ENCODE measurements at regions not wholly inside any gene's neighbourhood (a gene's known extent, or its start where the extent isn't known, plus 50 kb on each side); places are given as distances from the start of the nearest gene placed in this dataset.

- DNase-seq = no peak
Observed at GRCh38 chr6:37105148-37106050, 64.6 kb upstream of the PIM1 start.

DNA sequence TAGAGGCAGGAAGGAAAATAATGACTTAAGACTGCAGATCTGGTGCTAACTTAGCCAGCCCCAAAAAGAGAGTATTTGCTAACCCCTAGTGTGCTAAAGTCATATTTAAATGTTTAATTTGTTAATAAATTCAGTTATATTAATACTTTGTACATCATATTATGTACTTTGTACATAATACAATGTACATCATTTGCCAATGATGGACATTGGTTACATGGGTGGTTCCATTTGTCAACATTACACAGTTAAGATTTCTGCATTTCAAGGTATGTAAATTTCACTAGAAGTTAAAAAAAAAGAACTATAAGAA, 63.9 kb upstream of the PIM1 start:
- no peak for DNase-seq

GRCh38 chr6:37106554-37106953, 63.4 kb upstream of the PIM1 start:
- DNase-seq = no peak

DNA sequence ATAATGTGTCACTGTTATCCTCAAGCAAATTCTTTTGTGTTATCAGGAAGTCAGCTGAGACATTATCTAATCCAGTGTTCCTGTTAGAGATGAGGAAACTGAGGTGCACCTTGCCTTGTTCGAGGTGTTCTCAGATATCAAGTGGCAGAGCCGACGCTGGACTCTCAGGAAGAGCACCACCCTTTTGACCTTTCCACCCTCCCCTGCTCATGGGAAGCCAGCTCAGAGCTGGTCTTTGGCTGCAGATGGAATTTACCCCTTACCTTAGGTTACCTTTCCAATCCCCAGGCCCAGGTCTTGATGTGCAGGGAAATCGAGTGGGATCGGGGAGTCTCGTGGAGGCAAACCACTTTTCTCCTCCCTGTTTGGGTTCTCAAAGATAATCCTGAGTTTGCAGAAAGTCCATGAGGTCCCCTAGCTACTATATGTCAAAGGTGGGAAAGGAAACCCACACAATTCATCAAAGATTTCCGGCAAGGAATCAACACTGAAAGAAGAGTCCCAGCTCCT, 62.9 kb upstream of the PIM1 start:
- DNase-seq = no peak

GRCh38 chr6:37109714-37110499, 60.0 kb upstream of the PIM1 start:
- DNase-seq = no peak

- peak; percentile 15 for DNase-seq
Observed at GRCh38 chr6:37110500-37111461, 59.2 kb upstream of the PIM1 start.

GRCh38 chr6:37113976-37114375, 56.0 kb upstream of the PIM1 start:
- no peak for DNase-seq

- no peak for DNase-seq
Observed at GRCh38 chr6:37114612-37115011, 55.3 kb upstream of the PIM1 start.

DNA sequence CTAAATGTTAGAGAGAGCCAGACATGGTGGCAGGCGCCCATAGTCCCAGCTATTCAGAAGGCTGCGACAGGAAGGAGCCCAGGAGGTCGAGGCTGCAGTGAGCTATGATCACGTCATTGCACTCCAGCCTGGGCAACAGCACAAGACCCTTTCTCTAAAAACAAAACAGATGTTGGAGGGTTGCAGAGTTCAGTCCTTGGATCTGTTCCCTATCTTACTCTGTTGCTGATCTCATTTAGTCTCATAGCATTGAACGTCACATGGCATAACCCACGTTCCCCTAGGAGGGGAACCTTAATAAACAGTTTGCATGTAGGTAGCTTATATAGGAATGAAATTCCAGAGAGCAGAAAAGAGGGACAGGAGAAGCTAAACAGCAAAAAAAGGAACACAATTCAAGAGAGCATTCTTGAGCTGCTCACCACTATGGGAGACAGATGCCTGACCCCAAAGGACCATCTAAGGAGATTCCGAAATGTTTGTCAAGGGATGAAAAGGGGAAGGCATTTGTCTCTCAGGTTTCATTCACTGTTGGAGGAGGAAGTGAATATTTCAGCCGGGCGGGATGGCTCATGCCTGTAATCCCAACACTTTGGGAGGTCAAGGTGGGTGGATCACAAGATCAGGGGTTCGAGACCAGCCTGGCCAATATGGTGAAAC, 54.6 kb upstream of the PIM1 start:
- DNase-seq = no peak

DNA sequence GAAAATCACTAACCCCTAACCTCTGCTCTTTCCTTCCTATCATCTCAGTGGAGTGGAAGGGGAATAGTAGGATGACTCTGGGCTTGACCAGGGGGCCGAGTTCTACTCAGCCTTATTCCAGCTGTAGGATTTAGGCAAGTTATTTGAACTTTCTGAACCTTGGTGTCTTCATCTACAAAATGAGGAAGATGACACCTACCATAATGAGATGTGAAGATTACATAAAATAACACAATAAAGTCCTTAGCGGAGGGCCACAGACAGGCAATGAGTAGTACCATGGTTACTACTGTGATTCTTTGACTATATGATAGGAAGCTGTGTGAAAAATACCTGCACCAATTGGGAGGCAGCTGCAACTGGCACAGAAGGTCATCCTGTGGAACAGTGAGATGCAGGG, 53.6 kb upstream of the PIM1 start:
- DNase-seq = no peak

DNA sequence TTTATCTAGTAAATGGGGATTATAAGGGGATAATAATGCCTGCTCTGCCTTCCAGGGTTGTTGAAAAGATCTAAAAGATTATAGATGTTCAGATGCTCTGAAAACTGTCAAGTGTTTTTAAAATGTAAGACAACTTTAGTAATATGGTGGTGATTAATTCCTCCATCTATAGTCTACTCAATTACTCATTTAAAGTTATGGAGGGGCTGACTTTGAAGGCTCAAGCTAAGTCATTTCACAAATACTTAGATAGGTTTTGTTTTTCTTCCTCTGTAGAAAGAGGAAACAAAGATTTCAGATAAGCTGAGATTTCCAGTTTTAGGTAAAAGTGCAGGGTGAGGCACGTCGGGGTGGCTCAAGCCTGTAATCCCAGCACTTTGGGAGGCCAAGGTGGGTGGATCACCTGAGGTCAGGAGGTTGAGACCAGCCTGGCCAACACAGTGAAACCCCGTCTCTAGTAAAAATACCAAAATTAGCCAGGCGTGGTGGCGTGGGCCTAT, 50.5 kb upstream of the PIM1 start:
- no peak for DNase-seq
